Mucosa of stomach (tissue), 1 donor: ENCODE measurements at regions not wholly inside any gene's neighbourhood (a gene's known extent, or its start where the extent isn't known, plus 50 kb on each side); places are given as distances from the start of the nearest gene placed in this dataset.
"Not testable (repeated sequence)": the region's sequence is repeated elsewhere in the genome, so short reads cannot be mapped to it uniquely, and the experiment has no call there.

Experiments used
- H3K27me3 ChIP-seq: one replicate; pipeline ENCODE4 v1.7.0; 2013; ENCODE audit warnings: mild to moderate bottlenecking, low read length; ENCODE audit not compliant: control insufficient read depth, insufficient read depth
- H3K36me3 ChIP-seq: one replicate; pipeline ENCODE4 v1.7.0; 2013; ENCODE audit warnings: low read length; ENCODE audit not compliant: control insufficient read depth, insufficient read depth
- H3K4me1 ChIP-seq: one replicate; pipeline ENCODE4 v1.7.0; 2013; ENCODE audit warnings: mild to moderate bottlenecking, low read length; ENCODE audit not compliant: control insufficient read depth, insufficient read depth
- H3K4me3 ChIP-seq: one replicate; pipeline ENCODE4 v1.7.0; 2013; ENCODE audit warnings: low read length
- H3K9ac ChIP-seq: one replicate; pipeline ENCODE4 v1.7.0; 2013; ENCODE audit warnings: mild to moderate bottlenecking, low read length, moderate library complexity
- H3K9me3 ChIP-seq: one replicate; pipeline ENCODE4 v1.7.0; 2013; ENCODE audit warnings: mild to moderate bottlenecking, low read length, moderate library complexity; ENCODE audit not compliant: control insufficient read depth
- donor health status: Pancreatic carcinoma.

- not testable (repeated sequence) for H3K27me3 ChIP-seq, H3K9ac ChIP-seq, H3K4me3 ChIP-seq, H3K36me3 ChIP-seq, H3K9me3 ChIP-seq
- peaks cover 23% of the 10 kb centered on the region for H3K4me1 ChIP-seq
Observed at GRCh38 chr10:121382029-121382520, 216.2 kb downstream of the FGFR2 start.

- Histone ChIP-seq H3K36me3 (no peaks in the 10 kb centered on the region), H3K9me3 (no peaks in the 10 kb centered on the region), H3K4me3 (no peak overlapping the region), H3K27me3 (no peaks in the 10 kb centered on the region), H3K4me1 (peaks cover 5% of the 10 kb centered on the region), H3K9ac (no peak overlapping the region)
Observed at GRCh38 chr10:121385136-121385535, 213.1 kb downstream of the FGFR2 start.

DNA sequence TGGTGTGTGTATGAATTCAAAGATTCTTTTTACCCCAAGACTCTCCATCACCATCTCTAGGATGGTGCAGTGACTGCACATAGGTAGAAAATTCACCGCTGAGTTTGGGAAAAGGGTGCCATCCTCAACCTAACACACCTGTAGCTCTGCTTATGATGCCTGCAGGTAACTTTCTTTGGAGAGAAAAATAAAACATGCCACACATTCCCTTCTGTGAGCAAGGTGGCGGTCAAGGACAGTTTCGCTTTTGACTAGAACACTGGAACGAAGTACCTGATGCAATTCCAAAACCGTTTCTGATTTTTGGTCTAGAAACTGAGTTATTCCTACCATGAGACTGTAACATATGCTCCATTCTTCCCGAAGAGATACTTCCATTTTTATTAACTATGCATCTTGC lies 205.6 kb downstream of the FGFR2 start:
- no peaks in the 10 kb centered on the region for H3K4me1 ChIP-seq
- H3K9ac ChIP-seq: no peak overlapping the region
- H3K27me3 ChIP-seq: no peaks in the 10 kb centered on the region
- no peaks in the 10 kb centered on the region for H3K9me3 ChIP-seq
- no peaks in the 10 kb centered on the region for H3K36me3 ChIP-seq
- no peak overlapping the region for H3K4me3 ChIP-seq

GRCh38 chr10:121393522-121393921 lies 204.7 kb downstream of the FGFR2 start:
- no peaks in the 10 kb centered on the region for H3K9me3 ChIP-seq
- no peaks in the 10 kb centered on the region for H3K36me3 ChIP-seq
- no peak overlapping the region for H3K9ac ChIP-seq
- H3K27me3 ChIP-seq: no peaks in the 10 kb centered on the region
- no peak overlapping the region for H3K4me3 ChIP-seq
- H3K4me1 ChIP-seq: no peaks in the 10 kb centered on the region

DNA sequence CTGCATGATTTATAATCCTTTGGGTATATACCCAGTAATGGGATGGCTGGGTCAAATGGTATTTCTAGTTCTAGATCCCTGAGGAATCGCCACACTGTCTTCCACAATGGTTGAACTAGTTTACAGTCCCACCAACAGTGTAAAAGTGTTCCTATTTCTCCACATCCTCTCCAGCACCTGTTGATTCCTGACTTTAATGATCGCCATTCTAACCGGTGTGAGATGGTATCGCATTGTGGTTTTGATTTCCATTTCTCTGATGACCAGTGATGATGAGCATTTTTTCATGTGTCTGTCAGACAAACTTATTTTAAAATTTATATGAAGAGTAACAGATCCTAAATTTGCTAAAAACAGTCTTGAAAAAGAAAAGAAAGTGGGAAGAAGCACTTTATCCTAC lies 197.7 kb downstream of the FGFR2 start:
- H3K27me3 ChIP-seq: not testable (repeated sequence)

DNA sequence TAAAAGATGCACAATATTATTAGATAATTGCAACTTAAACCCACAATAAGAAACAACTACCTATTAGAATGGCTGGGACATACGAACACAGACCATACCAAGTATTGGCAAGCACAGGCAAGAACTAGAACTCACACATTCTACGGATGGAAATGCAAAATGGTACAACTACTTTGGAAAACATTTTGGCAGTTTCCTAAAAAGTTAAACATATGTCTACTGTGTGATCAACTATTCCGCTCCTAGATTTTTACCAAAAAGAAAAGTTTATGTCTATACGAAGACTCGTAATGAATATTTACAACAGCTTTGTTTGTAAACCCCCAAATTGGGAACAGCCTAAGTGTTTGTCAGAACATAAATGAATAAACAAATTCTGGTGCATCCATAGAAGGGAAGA lies 194.7 kb downstream of the FGFR2 start:
- H3K9me3 ChIP-seq: no peaks in the 10 kb centered on the region
- H3K4me1 ChIP-seq: peaks cover 34% of the 10 kb centered on the region
- no peak overlapping the region for H3K9ac ChIP-seq
- no peak overlapping the region for H3K4me3 ChIP-seq
- H3K27me3 ChIP-seq: no peaks in the 10 kb centered on the region
- no peaks in the 10 kb centered on the region for H3K36me3 ChIP-seq

More for the DNA sequence above, 197.7 kb downstream of the FGFR2 start:
- H3K9me3 ChIP-seq, H3K9ac ChIP-seq, H3K4me3 ChIP-seq, H3K36me3 ChIP-seq, H3K4me1 ChIP-seq: not testable (repeated sequence)

- no peak overlapping the region for H3K9ac ChIP-seq
- H3K4me1 ChIP-seq: peaks cover 36% of the 10 kb centered on the region
- H3K9me3 ChIP-seq: no peaks in the 10 kb centered on the region
- no peaks in the 10 kb centered on the region for H3K36me3 ChIP-seq
- H3K4me3 ChIP-seq: no peak overlapping the region
- no peaks in the 10 kb centered on the region for H3K27me3 ChIP-seq
Observed at GRCh38 chr10:121404611-121405010, 193.6 kb downstream of the FGFR2 start.

- Histone ChIP-seq H3K27me3 (no peaks in the 10 kb centered on the region), H3K9ac (no peak overlapping the region), H3K36me3 (no peaks in the 10 kb centered on the region), H3K4me3 (no peak overlapping the region), H3K9me3 (no peaks in the 10 kb centered on the region), H3K4me1 (peaks cover 39% of the 10 kb centered on the region)
Observed at GRCh38 chr10:121405096-121405495, 193.1 kb downstream of the FGFR2 start.

DNA sequence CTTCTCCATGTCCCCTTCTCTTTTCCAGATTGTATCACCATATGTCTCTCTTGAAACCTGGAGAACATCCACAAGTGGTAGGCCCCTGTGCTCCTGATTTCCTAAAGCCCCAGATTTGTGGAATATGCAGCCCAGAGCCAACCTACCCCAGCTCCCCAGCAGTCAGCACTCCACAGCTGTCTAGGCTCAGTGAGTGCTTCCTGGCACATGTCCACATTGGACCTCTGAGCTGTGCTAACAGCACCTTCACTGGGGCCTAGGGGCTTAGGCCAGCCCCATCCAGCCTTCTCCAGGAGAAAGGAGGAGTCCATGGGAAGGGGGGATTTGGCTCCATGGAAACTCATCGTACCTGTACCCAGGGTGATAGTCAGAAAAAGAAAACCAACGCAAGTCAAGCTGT lies 192.7 kb downstream of the FGFR2 start:
- Histone ChIP-seq H3K4me3 (no peak overlapping the region), H3K4me1 (peaks cover 39% of the 10 kb centered on the region), H3K9me3 (no peaks in the 10 kb centered on the region), H3K36me3 (no peaks in the 10 kb centered on the region), H3K9ac (no peak overlapping the region), H3K27me3 (no peaks in the 10 kb centered on the region)

GRCh38 chr10:121405953-121406352 lies 192.3 kb downstream of the FGFR2 start:
- no peak overlapping the region for H3K4me3 ChIP-seq
- no peak overlapping the region for H3K9ac ChIP-seq
- H3K4me1 ChIP-seq: peaks cover 39% of the 10 kb centered on the region
- H3K36me3 ChIP-seq: no peaks in the 10 kb centered on the region
- H3K9me3 ChIP-seq: no peaks in the 10 kb centered on the region
- H3K27me3 ChIP-seq: no peaks in the 10 kb centered on the region

DNA sequence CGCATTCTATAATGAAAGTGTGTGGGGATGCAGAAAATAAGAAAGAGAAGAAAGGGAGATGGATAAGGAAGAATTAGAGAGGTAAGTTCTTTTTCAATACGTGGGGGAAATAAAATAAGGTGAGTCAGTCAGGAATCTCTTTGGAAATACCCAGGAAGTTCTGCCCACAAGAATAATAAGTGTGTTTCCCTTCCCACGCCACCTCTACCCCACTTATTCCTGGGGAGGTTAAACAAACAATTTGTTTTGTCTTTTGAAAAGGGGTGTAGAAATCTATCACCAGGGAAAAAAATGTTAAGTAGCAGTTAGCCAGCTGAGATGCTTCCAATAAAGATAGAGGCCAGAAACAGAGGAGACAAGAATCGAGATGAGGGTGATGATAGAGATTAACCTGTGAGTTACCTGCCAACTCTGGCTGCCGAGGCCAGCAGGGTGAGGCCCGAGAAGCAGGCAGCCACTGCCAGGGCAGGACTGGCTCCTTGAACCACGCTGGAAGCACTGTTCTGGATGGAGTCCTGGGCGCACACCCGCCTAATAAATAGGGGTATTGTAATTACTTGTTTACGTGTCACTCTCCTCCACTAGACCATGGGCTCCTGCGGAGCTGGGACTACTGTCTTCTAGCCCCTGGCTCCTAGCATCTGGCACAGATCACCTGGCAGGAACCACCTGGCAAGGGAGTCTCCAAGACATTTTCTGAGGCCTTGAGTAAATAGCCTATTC lies 191.3 kb downstream of the FGFR2 start:
- Histone ChIP-seq H3K36me3 (no peaks in the 10 kb centered on the region), H3K9ac (no peak overlapping the region), H3K9me3 (no peaks in the 10 kb centered on the region), H3K4me3 (no peak overlapping the region), H3K4me1 (peaks cover 39% of the 10 kb centered on the region), H3K27me3 (no peaks in the 10 kb centered on the region)

DNA sequence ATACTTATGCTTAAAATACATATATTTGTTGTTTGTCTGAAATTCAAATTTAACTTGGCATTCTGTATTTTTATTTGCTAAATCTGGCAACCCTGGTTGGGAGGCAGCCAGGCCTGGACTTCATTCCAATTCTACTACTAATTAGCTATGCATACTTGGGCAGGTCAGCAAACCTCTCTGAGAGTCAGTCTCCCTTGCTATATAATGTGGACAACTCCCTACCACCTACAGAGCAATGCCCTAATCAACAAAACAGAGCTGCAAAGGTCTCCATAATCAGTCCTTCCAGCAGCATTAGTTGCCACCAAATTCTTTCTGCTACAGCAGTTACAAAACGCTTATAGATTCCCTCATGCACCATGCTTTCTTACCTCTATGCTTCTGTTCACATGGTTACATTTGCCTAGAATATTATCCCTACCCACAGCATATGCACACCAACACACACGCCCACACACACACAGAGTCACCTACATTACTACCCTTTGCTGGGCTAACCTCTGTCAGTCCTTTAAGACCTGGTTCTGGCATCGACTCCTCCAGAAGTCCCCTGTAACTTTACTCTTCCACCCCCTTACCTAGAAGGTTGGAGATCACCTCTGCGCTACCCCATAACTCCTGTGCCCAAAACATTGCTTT lies 188.7 kb downstream of the FGFR2 start:
- no peaks in the 10 kb centered on the region for H3K9me3 ChIP-seq
- H3K27me3 ChIP-seq: no peaks in the 10 kb centered on the region
- no peak overlapping the region for H3K9ac ChIP-seq
- peaks cover 38% of the 10 kb centered on the region for H3K4me1 ChIP-seq
- no peaks in the 10 kb centered on the region for H3K36me3 ChIP-seq
- H3K4me3 ChIP-seq: no peak overlapping the region
